COR-L47 (cell line): ENCODE measurements at regions not wholly inside any gene's neighbourhood (a gene's known extent, or its start where the extent isn't known, plus 50 kb on each side); places are given as distances from the start of the nearest gene placed in this dataset.
"Not testable (repeated sequence)": the region's sequence is repeated elsewhere in the genome, so short reads cannot be mapped to it uniquely, and the experiment has no call there.

Experiments
- DNase-seq: peaks from one replicate; lab custom pipeline; 2025; lab: John Stamatoyannopoulos, UW

GRCh38 chr9:745761-746380 is 95.6 kb upstream of the DMRT1 start:
- DNase-seq = no peak

GRCh38 chr9:746661-747434 is 94.6 kb upstream of the DMRT1 start:
- no peak for DNase-seq

- no peak for DNase-seq
Measured at GRCh38 chr9:747567-747966, 93.9 kb upstream of the DMRT1 start.

GRCh38 chr9:748861-749497 is 92.5 kb upstream of the DMRT1 start:
- no peak for DNase-seq

GRCh38 chr9:749716-750115 is 91.8 kb upstream of the DMRT1 start:
- no peak for DNase-seq

GRCh38 chr9:750249-750967 is 91.1 kb upstream of the DMRT1 start:
- no peak for DNase-seq

- DNase-seq = no peak
Measured at GRCh38 chr9:751137-752051, 90.1 kb upstream of the DMRT1 start.

GRCh38 chr9:752201-752600 is 89.3 kb upstream of the DMRT1 start:
- DNase-seq = no peak

- no peak for DNase-seq
Measured at GRCh38 chr9:752681-753200, 88.8 kb upstream of the DMRT1 start.

- DNase-seq = not testable (repeated sequence)
Measured at GRCh38 chr9:753734-754133, 87.8 kb upstream of the DMRT1 start.

- DNase-seq = no peak
Measured at GRCh38 chr9:754150-754931, 87.2 kb upstream of the DMRT1 start.

GRCh38 chr9:755454-756381 is 85.8 kb upstream of the DMRT1 start:
- no peak for DNase-seq

GRCh38 chr9:757246-757881 is 84.1 kb upstream of the DMRT1 start:
- no peak for DNase-seq

GRCh38 chr9:758146-758545 is 83.4 kb upstream of the DMRT1 start:
- DNase-seq = no peak

GRCh38 chr9:759541-759940 is 82.0 kb upstream of the DMRT1 start:
- DNase-seq = no peak

GRCh38 chr9:759983-760736 is 81.3 kb upstream of the DMRT1 start:
- DNase-seq = no peak

- no peak for DNase-seq
Measured at GRCh38 chr9:761176-761792, 80.2 kb upstream of the DMRT1 start.
